H9 (cell line): ENCODE measurements at regions not wholly inside any gene's neighbourhood (a gene's known extent, or its start where the extent isn't known, plus 50 kb on each side); places are given as distances from the start of the nearest gene placed in this dataset.

ENCODE experiments used
- DNase-seq: peaks from one replicate; pipeline ENCODE4 v3.0.0-alpha.2; 2017
- H2AFZ ChIP-seq: one replicate; pipeline ENCODE4 v1.6.1; 2013; ENCODE audit warnings: mild to moderate bottlenecking, low read length, control low read depth, moderate library complexity
- H2AK5ac ChIP-seq: 2 replicates; pipeline ENCODE4 v1.6.1; 2013; ENCODE audit warnings: low read length, control low read depth, mixed read lengths; ENCODE audit not compliant: insufficient read length
- H2BK120ac ChIP-seq: one replicate; pipeline ENCODE4 v1.6.1; 2013; ENCODE audit warnings: low read depth, mild to moderate bottlenecking, low read length, control low read depth, inconsistent platforms; ENCODE audit not compliant: poor library complexity, severe bottlenecking
- H2BK12ac ChIP-seq: 2 replicates; pipeline ENCODE4 v1.6.1; 2013; ENCODE audit warnings: low read length, control low read depth, mixed read lengths, low read depth; ENCODE audit not compliant: insufficient read length
- H2BK15ac ChIP-seq: 2 replicates; pipeline ENCODE4 v1.6.1; 2013; ENCODE audit warnings: low read depth, low read length, control low read depth
- H2BK20ac ChIP-seq: one replicate; pipeline ENCODE4 v1.6.1; 2013; ENCODE audit warnings: low read depth, mild to moderate bottlenecking, low read length, control low read depth, inconsistent platforms; ENCODE audit not compliant: poor library complexity, severe bottlenecking
- H2BK5ac ChIP-seq: 2 replicates; pipeline ENCODE4 v1.6.1; 2013; ENCODE audit warnings: low read length, control low read depth, mixed read lengths; ENCODE audit not compliant: insufficient read length
- H3K14ac ChIP-seq: 2 replicates; pipeline ENCODE4 v1.6.1; 2013; ENCODE audit warnings: low read length, control low read depth; ENCODE audit not compliant: insufficient read depth
- H3K18ac ChIP-seq: 2 replicates; pipeline ENCODE4 v1.6.1; 2013; ENCODE audit warnings: low read depth, mild to moderate bottlenecking, mixed read lengths, low read length, control low read depth; ENCODE audit not compliant: insufficient read length
- H3K23ac ChIP-seq: 2 replicates; pipeline ENCODE4 v1.6.1; 2013; ENCODE audit warnings: low read length, control low read depth, mixed read lengths, low read depth; ENCODE audit not compliant: insufficient read length
- H3K23me2 ChIP-seq: 2 replicates; pipeline ENCODE4 v1.6.1; 2013; ENCODE audit warnings: low read depth, mild to moderate bottlenecking, mixed read lengths, low read length, control low read depth; ENCODE audit not compliant: insufficient read length, poor library complexity, severe bottlenecking
- H3K27ac ChIP-seq: 2 replicates; pipeline ENCODE4 v1.5.1; 2013; ENCODE audit warnings: low read length, control low read depth, mixed read lengths, low read depth; ENCODE audit not compliant: insufficient read length
- H3K27me3 ChIP-seq: 2 replicates; pipeline ENCODE4 v1.6.1; 2013; ENCODE audit warnings: low read length, control low read depth, inconsistent platforms; ENCODE audit not compliant: insufficient read depth
- H3K4ac ChIP-seq: 2 replicates; pipeline ENCODE4 v1.6.1; 2013; ENCODE audit warnings: low read depth, mild to moderate bottlenecking, control low read depth, inconsistent platforms, low read length, moderate library complexity
- H3K4me1 ChIP-seq: 2 replicates; pipeline ENCODE4 v1.6.1; 2013; ENCODE audit warnings: low read length, control low read depth, inconsistent platforms; ENCODE audit not compliant: insufficient read depth
- H3K4me2 ChIP-seq: 2 replicates; pipeline ENCODE4 v1.6.1; 2013; ENCODE audit warnings: low read length, control low read depth, mixed read lengths; ENCODE audit not compliant: insufficient read length, insufficient read depth
- H3K56ac ChIP-seq: 2 replicates; pipeline ENCODE4 v1.6.1; 2013; ENCODE audit warnings: low read depth, mild to moderate bottlenecking, mixed read lengths, low read length, control low read depth; ENCODE audit not compliant: insufficient read length
- H3K79me1 ChIP-seq: 2 replicates; pipeline ENCODE4 v1.6.1; 2013; ENCODE audit warnings: low read depth, mild to moderate bottlenecking, moderate library complexity, low read length, control low read depth, inconsistent platforms; ENCODE audit not compliant: insufficient read depth, poor library complexity, severe bottlenecking
- H3K79me2 ChIP-seq: 2 replicates; pipeline ENCODE4 v1.6.1; 2013; ENCODE audit warnings: low read length, control low read depth, inconsistent platforms; ENCODE audit not compliant: insufficient read depth
- H3K9ac ChIP-seq: 2 replicates; pipeline ENCODE4 v1.6.1; 2013; ENCODE audit warnings: low read length, control low read depth, mixed read lengths; ENCODE audit not compliant: insufficient read length; ENCODE audit errors: extremely low read depth
- H3K9me3 ChIP-seq: one replicate; pipeline ENCODE4 v1.6.1; 2013; ENCODE audit warnings: low read depth, low read length, inconsistent platforms; ENCODE audit not compliant: control insufficient read depth
- H3T11ph ChIP-seq: one replicate; pipeline ENCODE4 v1.6.1; 2013; ENCODE audit warnings: mild to moderate bottlenecking, low read length, control low read depth, inconsistent platforms
- H4K20me1 ChIP-seq: one replicate; pipeline ENCODE4 v1.6.1; 2013; ENCODE audit not compliant: control insufficient read depth, insufficient read length, insufficient read depth
- H4K5ac ChIP-seq: 2 replicates; pipeline ENCODE4 v1.6.1; 2013; ENCODE audit warnings: low read depth, mild to moderate bottlenecking, mixed read lengths, low read length, control low read depth; ENCODE audit not compliant: insufficient read length
- H4K8ac ChIP-seq: replicated peaks from 2 replicates; pipeline ENCODE4 v1.6.1; 2013; ENCODE audit warnings: low read length, control low read depth, mixed read lengths, low read depth; ENCODE audit not compliant: insufficient read length
- H4K91ac ChIP-seq: 2 replicates; pipeline ENCODE4 v1.6.1; 2013; ENCODE audit warnings: low read depth, mild to moderate bottlenecking, moderate library complexity, mixed read lengths, low read length, control low read depth; ENCODE audit not compliant: insufficient read length
- H3K27ac Mint-ChIP-seq, 3 experiments: 2 replicates in 2 of 3; 3 replicates in 1 of 3; pipeline ENCODE4 v1.8.0; 2020 to 2021; ENCODE audit warnings: mixed read lengths in 3 of 3, mild to moderate bottlenecking in 1 of 3, moderate library complexity in 1 of 3
- H3K27me3 Mint-ChIP-seq: 2 replicates; pipeline ENCODE4 v1.8.0; 2021; ENCODE audit warnings: low read depth, mild to moderate bottlenecking, moderate library complexity, mixed read lengths
- H3K36me3 Mint-ChIP-seq, 3 experiments: 2 replicates in 2 of 3; 3 replicates in 1 of 3; pipeline ENCODE4 v1.8.0; 2020 to 2021; ENCODE audit warnings: low read depth in 3 of 3, mixed read lengths in 3 of 3; ENCODE audit not compliant: insufficient read depth in 1 of 3
- H3K4me1 Mint-ChIP-seq, 2 experiments: 2 replicates each; pipeline ENCODE4 v1.8.0; 2020; ENCODE audit warnings: mixed read lengths in 2 of 2
- H3K4me3 Mint-ChIP-seq, 2 experiments: 2 replicates in 1 of 2; 3 replicates in 1 of 2; pipeline ENCODE4 v1.8.0; 2020 to 2021; ENCODE audit warnings: mild to moderate bottlenecking in 2 of 2, mixed read lengths in 2 of 2, moderate library complexity in 1 of 2
- H3K9me3 Mint-ChIP-seq, 2 experiments: 2 replicates in 1 of 2; 3 replicates in 1 of 2; pipeline ENCODE4 v1.8.0; 2020; ENCODE audit warnings: mild to moderate bottlenecking in 2 of 2, mixed read lengths in 2 of 2, moderate library complexity in 1 of 2
- CTCF ChIP-seq: fragments of 200-600 bp; sonication (generic); conservative IDR thresholded peaks from 3 replicates; pipeline ENCODE4 v1.8.0; 2021; ENCODE audit warnings: antibody characterized with exemption, mild to moderate bottlenecking
- WGBS: extraction: QIAGEN DNeasy Blood & Tissue Kit; methylation state at CpG from one replicate; pipeline ENCODE4 v1.1.7; 2013; ENCODE audit warnings: missing lambda C conversion rate, low lambda C conversion rate, mixed read lengths; ENCODE audit not compliant: insufficient read length; ENCODE audit errors: extremely low coverage; 5-methylcytosine and 5-hydroxymethylcytosine counted together

- H3K27me3 Mint-ChIP-seq, result peaks cover 8% of the 10 kb centered on the region
- Histone ChIP-seq H2BK15ac (no peak overlapping the region), H4K8ac (no peak overlapping the region), H3K27ac (no peak overlapping the region), H2AFZ (no peak overlapping the region), H3K56ac (no peak overlapping the region), H3K4me2 (no peak overlapping the region), H4K20me1 (no peaks in the 10 kb centered on the region), H2BK5ac (no peak overlapping the region), H2BK120ac (no peak overlapping the region), H3K79me1 (no peaks in the 10 kb centered on the region), H3K9me3 (no peaks in the 10 kb centered on the region), H3K27me3 (no peaks in the 10 kb centered on the region), H3K4me1 (no peaks in the 10 kb centered on the region), H4K5ac (no peak overlapping the region), H2BK20ac (no peak overlapping the region), H3K23me2 (no peaks in the 10 kb centered on the region), H4K91ac (no peak overlapping the region), H3K79me2 (no peaks in the 10 kb centered on the region), H3K23ac (no peak overlapping the region), H2BK12ac (no peak overlapping the region), H2AK5ac (no peak overlapping the region), H3K18ac (no peak overlapping the region), H3T11ph (no peak overlapping the region), H3K9ac (no peak overlapping the region), H3K4ac (no peak overlapping the region), H3K14ac (no peak overlapping the region)
- peak overlapping the region in 1 of 3 experiments; percentile 19; a peak in 1 of 7 replicates for H3K27ac Mint-ChIP-seq
- peaks cover 3 to 8% of the 10 kb centered on the region in 2 experiments; a peak in 3 of 4 replicates for H3K4me1 Mint-ChIP-seq
- H3K9me3 Mint-ChIP-seq, result no peaks in the 10 kb centered on the region
- no peak overlapping the region for H3K4me3 Mint-ChIP-seq
- no CpG with 5 or more reads among the region's 2 CpGs for WGBS
- H3K36me3 Mint-ChIP-seq, result no peaks in the 10 kb centered on the region
- no peak for DNase-seq
- no peak for TF ChIP-seq CTCF
Observed at GRCh38 chr2:216756435-216756834, 61.1 kb upstream of the IGFBP5 start.
